ENCODE measurements at regions not wholly inside any gene's neighbourhood (a gene's known extent, or its start where the extent isn't known, plus 50 kb on each side); places are given as distances from the start of the nearest gene placed in this dataset.
A peak's percentile ranks its signal among the peaks of the same experiment; 100 is the strongest.
"Not testable (repeated sequence)": the region's sequence is repeated elsewhere in the genome, so short reads cannot be mapped to it uniquely, and the experiment has no call there.

- no peak overlapping the region for H2BK15ac ChIP-seq (replicated peaks; ENCODE audit: low read depth)
- no peak overlapping the region for H3K23ac ChIP-seq (ENCODE audit: low read length)
- H3K27me3 ChIP-seq (ENCODE audit: insufficient read depth, low read length, poor library complexity) = no peaks in the 10 kb centered on the region
- no peak overlapping the region for H3K4me2 ChIP-seq (ENCODE audit: low read length)
- DNase-seq = no peak
- no peak overlapping the region for H3K56ac ChIP-seq (ENCODE audit: low read length)
- H2BK120ac ChIP-seq (ENCODE audit: low read depth, low read length) = no peak overlapping the region
- H3K4me1 ChIP-seq (ENCODE audit: control insufficient read depth, low read depth, low read length) = no peaks in the 10 kb centered on the region
- H3K27ac ChIP-seq (ENCODE audit: low read depth, low read length) = no peak overlapping the region
- H4K5ac ChIP-seq (ENCODE audit: low read length) = no peak overlapping the region
- no peak overlapping the region for H2BK5ac ChIP-seq (ENCODE audit: low read length)
- H3K79me2 ChIP-seq (ENCODE audit: control insufficient read depth, insufficient read depth, low read length) = no peaks in the 10 kb centered on the region
- H3K9ac ChIP-seq (ENCODE audit: low read length) = no peak overlapping the region
- no peaks in the 10 kb centered on the region for H3K79me1 ChIP-seq (ENCODE audit: low read length)
- no peaks in the 10 kb centered on the region for H3K36me3 ChIP-seq (ENCODE audit: control insufficient read depth, insufficient read depth, low read length)
- H3K4ac ChIP-seq (ENCODE audit: low read depth, low read length) = no peak overlapping the region
- H3K18ac ChIP-seq (ENCODE audit: low read length) = no peak overlapping the region
- no peak overlapping the region for H3K4me3 ChIP-seq (ENCODE audit: low read length)
- no peak overlapping the region for H2AK5ac ChIP-seq (ENCODE audit: low read length)
- no peak overlapping the region for H4K8ac ChIP-seq (ENCODE audit: low read depth, low read length)
- no CpG with 5 or more reads among the region's 2 CpGs for WGBS (ENCODE audit: extremely low coverage, insufficient coverage, low lambda C conversion rate)
These were observed 1136.1 kb downstream of the OTOL1 start for GRCh38 chr3:162632672-162633071.

- not testable (repeated sequence) for H3K9ac ChIP-seq (ENCODE audit: low read length); H3K4me2 ChIP-seq (ENCODE audit: low read length); H2BK120ac ChIP-seq (ENCODE audit: low read depth, low read length); H3K27me3 ChIP-seq (ENCODE audit: insufficient read depth, low read length, poor library complexity); H2BK5ac ChIP-seq (ENCODE audit: low read length); H3K4me3 ChIP-seq (ENCODE audit: low read length); H3K23ac ChIP-seq (ENCODE audit: low read length); H3K56ac ChIP-seq (ENCODE audit: low read length); H4K5ac ChIP-seq (ENCODE audit: low read length); H3K4ac ChIP-seq (ENCODE audit: low read depth, low read length); H3K36me3 ChIP-seq (ENCODE audit: control insufficient read depth, insufficient read depth, low read length); H3K4me1 ChIP-seq (ENCODE audit: control insufficient read depth, low read depth, low read length); H3K79me1 ChIP-seq (ENCODE audit: low read length); H3K27ac ChIP-seq (ENCODE audit: low read depth, low read length); H4K8ac ChIP-seq (ENCODE audit: low read depth, low read length); H3K79me2 ChIP-seq (ENCODE audit: control insufficient read depth, insufficient read depth, low read length); H2BK15ac ChIP-seq (replicated peaks; ENCODE audit: low read depth); H2AK5ac ChIP-seq (ENCODE audit: low read length); H3K18ac ChIP-seq (ENCODE audit: low read length); DNase-seq
- WGBS (ENCODE audit: extremely low coverage, insufficient coverage, low lambda C conversion rate) = no CpG with 5 or more reads among the region's 13 CpGs
These were observed 1143.6 kb downstream of the OTOL1 start for GRCh38 chr3:162640208-162640607.

GRCh38 chr3:162641317-162641716 lies 1144.7 kb downstream of the OTOL1 start:
- H2BK120ac ChIP-seq (ENCODE audit: low read depth, low read length) = no peak overlapping the region
- no peaks in the 10 kb centered on the region for H3K79me2 ChIP-seq (ENCODE audit: control insufficient read depth, insufficient read depth, low read length)
- H3K23ac ChIP-seq (ENCODE audit: low read length) = no peak overlapping the region
- H3K4me2 ChIP-seq (ENCODE audit: low read length) = no peak overlapping the region
- no peak overlapping the region for H4K8ac ChIP-seq (ENCODE audit: low read depth, low read length)
- no CpG with 5 or more reads among the region's 3 CpGs for WGBS (ENCODE audit: extremely low coverage, insufficient coverage, low lambda C conversion rate)
- H4K5ac ChIP-seq (ENCODE audit: low read length) = no peak overlapping the region
- H3K79me1 ChIP-seq (ENCODE audit: low read length) = no peaks in the 10 kb centered on the region
- H3K4ac ChIP-seq (ENCODE audit: low read depth, low read length) = no peak overlapping the region
- no peak overlapping the region for H2BK15ac ChIP-seq (replicated peaks; ENCODE audit: low read depth)
- H3K9ac ChIP-seq (ENCODE audit: low read length) = no peak overlapping the region
- no peak overlapping the region for H2AK5ac ChIP-seq (ENCODE audit: low read length)
- no peaks in the 10 kb centered on the region for H3K27me3 ChIP-seq (ENCODE audit: insufficient read depth, low read length, poor library complexity)
- H3K36me3 ChIP-seq (ENCODE audit: control insufficient read depth, insufficient read depth, low read length) = no peaks in the 10 kb centered on the region
- no peak overlapping the region for H3K4me3 ChIP-seq (ENCODE audit: low read length)
- H2BK5ac ChIP-seq (ENCODE audit: low read length) = no peak overlapping the region
- no peaks in the 10 kb centered on the region for H3K4me1 ChIP-seq (ENCODE audit: control insufficient read depth, low read depth, low read length)
- H3K27ac ChIP-seq (ENCODE audit: low read depth, low read length) = no peak overlapping the region
- H3K56ac ChIP-seq (ENCODE audit: low read length) = no peak overlapping the region
- DNase-seq = no peak
- H3K18ac ChIP-seq (ENCODE audit: low read length) = no peak overlapping the region

GRCh38 chr3:162641907-162642306 lies 1145.3 kb downstream of the OTOL1 start:
- Histone ChIP-seq H3K79me1 (ENCODE audit: low read length) (no peaks in the 10 kb centered on the region), H3K27me3 (ENCODE audit: insufficient read depth, low read length, poor library complexity) (no peaks in the 10 kb centered on the region), H3K18ac (ENCODE audit: low read length) (no peak overlapping the region), H3K4me1 (ENCODE audit: control insufficient read depth, low read depth, low read length) (no peaks in the 10 kb centered on the region), H4K5ac (ENCODE audit: low read length) (no peak overlapping the region), H3K4me2 (ENCODE audit: low read length) (no peak overlapping the region), H3K79me2 (ENCODE audit: control insufficient read depth, insufficient read depth, low read length) (no peaks in the 10 kb centered on the region), H3K36me3 (ENCODE audit: control insufficient read depth, insufficient read depth, low read length) (no peaks in the 10 kb centered on the region), H2AK5ac (ENCODE audit: low read length) (no peak overlapping the region), H3K27ac (ENCODE audit: low read depth, low read length) (no peak overlapping the region), H2BK120ac (ENCODE audit: low read depth, low read length) (no peak overlapping the region), H3K4me3 (ENCODE audit: low read length) (no peak overlapping the region), H2BK15ac (replicated peaks; ENCODE audit: low read depth) (no peak overlapping the region), H2BK5ac (ENCODE audit: low read length) (no peak overlapping the region), H4K8ac (ENCODE audit: low read depth, low read length) (no peak overlapping the region), H3K9ac (ENCODE audit: low read length) (no peak overlapping the region), H3K4ac (ENCODE audit: low read depth, low read length) (no peak overlapping the region), H3K56ac (ENCODE audit: low read length) (no peak overlapping the region), H3K23ac (ENCODE audit: low read length) (no peak overlapping the region)
- no peak for DNase-seq
- no CpG with 5 or more reads among the region's 2 CpGs for WGBS (ENCODE audit: extremely low coverage, insufficient coverage, low lambda C conversion rate)

GRCh38 chr3:162643245-162643644 lies 1146.6 kb downstream of the OTOL1 start:
- Histone ChIP-seq H3K27me3 (ENCODE audit: insufficient read depth, low read length, poor library complexity) (no peaks in the 10 kb centered on the region), H3K27ac (ENCODE audit: low read depth, low read length) (no peak overlapping the region), H3K9ac (ENCODE audit: low read length) (no peak overlapping the region), H2BK5ac (ENCODE audit: low read length) (no peak overlapping the region), H4K8ac (ENCODE audit: low read depth, low read length) (no peak overlapping the region), H3K18ac (ENCODE audit: low read length) (peak overlapping the region; percentile 39), H2AK5ac (ENCODE audit: low read length) (no peak overlapping the region), H3K79me2 (ENCODE audit: control insufficient read depth, insufficient read depth, low read length) (no peaks in the 10 kb centered on the region), H3K4me3 (ENCODE audit: low read length) (no peak overlapping the region), H2BK15ac (replicated peaks; ENCODE audit: low read depth) (no peak overlapping the region), H3K56ac (ENCODE audit: low read length) (no peak overlapping the region), H4K5ac (ENCODE audit: low read length) (no peak overlapping the region), H3K4ac (ENCODE audit: low read depth, low read length) (no peak overlapping the region), H3K4me2 (ENCODE audit: low read length) (no peak overlapping the region), H2BK120ac (ENCODE audit: low read depth, low read length) (no peak overlapping the region), H3K79me1 (ENCODE audit: low read length) (no peaks in the 10 kb centered on the region), H3K36me3 (ENCODE audit: control insufficient read depth, insufficient read depth, low read length) (no peaks in the 10 kb centered on the region), H3K23ac (ENCODE audit: low read length) (no peak overlapping the region), H3K4me1 (ENCODE audit: control insufficient read depth, low read depth, low read length) (no peaks in the 10 kb centered on the region)
- no peak for DNase-seq
- no CpG with 5 or more reads among the region's 2 CpGs for WGBS (ENCODE audit: extremely low coverage, insufficient coverage, low lambda C conversion rate)

- DNase-seq = peak; percentile 5
- H3K4me2 ChIP-seq (ENCODE audit: low read length) = no peak overlapping the region
- H3K4me3 ChIP-seq (ENCODE audit: low read length) = no peak overlapping the region
- H2AK5ac ChIP-seq (ENCODE audit: low read length) = no peak overlapping the region
- H2BK15ac ChIP-seq (replicated peaks; ENCODE audit: low read depth) = no peak overlapping the region
- H4K5ac ChIP-seq (ENCODE audit: low read length) = no peak overlapping the region
- H4K8ac ChIP-seq (ENCODE audit: low read depth, low read length) = no peak overlapping the region
- H3K4ac ChIP-seq (ENCODE audit: low read depth, low read length) = no peak overlapping the region
- H3K27ac ChIP-seq (ENCODE audit: low read depth, low read length) = no peak overlapping the region
- no peak overlapping the region for H3K23ac ChIP-seq (ENCODE audit: low read length)
- no peak overlapping the region for H2BK5ac ChIP-seq (ENCODE audit: low read length)
- H3K56ac ChIP-seq (ENCODE audit: low read length) = no peak overlapping the region
- H3K79me1 ChIP-seq (ENCODE audit: low read length) = no peaks in the 10 kb centered on the region
- H3K79me2 ChIP-seq (ENCODE audit: control insufficient read depth, insufficient read depth, low read length) = no peaks in the 10 kb centered on the region
- WGBS (ENCODE audit: extremely low coverage, insufficient coverage, low lambda C conversion rate) = no CpG with 5 or more reads among the region's 2 CpGs
- no peaks in the 10 kb centered on the region for H3K27me3 ChIP-seq (ENCODE audit: insufficient read depth, low read length, poor library complexity)
- no peak overlapping the region for H3K9ac ChIP-seq (ENCODE audit: low read length)
- H2BK120ac ChIP-seq (ENCODE audit: low read depth, low read length) = no peak overlapping the region
- no peak overlapping the region for H3K18ac ChIP-seq (ENCODE audit: low read length)
- H3K36me3 ChIP-seq (ENCODE audit: control insufficient read depth, insufficient read depth, low read length) = no peaks in the 10 kb centered on the region
- H3K4me1 ChIP-seq (ENCODE audit: control insufficient read depth, low read depth, low read length) = no peaks in the 10 kb centered on the region
These were observed 1150.7 kb downstream of the OTOL1 start for GRCh38 chr3:162647321-162647720.
